ENCODE measurements at regions not wholly inside any gene's neighbourhood (a gene's known extent, or its start where the extent isn't known, plus 50 kb on each side); places are given as distances from the start of the nearest gene placed in this dataset.
"Not testable (repeated sequence)": the region's sequence is repeated elsewhere in the genome, so short reads cannot be mapped to it uniquely, and the experiment has no call there.

GRCh38 chr7:81831883-81832282 is 62.0 kb upstream of the HGF start:
- no peak for DNase-seq

- DNase-seq: not testable (repeated sequence)
Observed at GRCh38 chr7:81829511-81829910, 59.7 kb upstream of the HGF start.

- DNase-seq: no peak
Observed at GRCh38 chr7:81822811-81823210, 53.0 kb upstream of the HGF start.

GRCh38 chr7:81819861-81820260 is 50.0 kb upstream of the HGF start:
- DNase-seq: no peak

All from MV-4-11 (cell line).